DMS 273 (cell line): ENCODE measurements at regions not wholly inside any gene's neighbourhood (a gene's known extent, or its start where the extent isn't known, plus 50 kb on each side); places are given as distances from the start of the nearest gene placed in this dataset.
"Not testable (repeated sequence)": the region's sequence is repeated elsewhere in the genome, so short reads cannot be mapped to it uniquely, and the experiment has no call there.

Source experiments
- DNase-seq: peaks from one replicate; lab custom pipeline; 2025; ENCODE audit not compliant: unreplicated experiment; lab: John Stamatoyannopoulos, UW

DNA sequence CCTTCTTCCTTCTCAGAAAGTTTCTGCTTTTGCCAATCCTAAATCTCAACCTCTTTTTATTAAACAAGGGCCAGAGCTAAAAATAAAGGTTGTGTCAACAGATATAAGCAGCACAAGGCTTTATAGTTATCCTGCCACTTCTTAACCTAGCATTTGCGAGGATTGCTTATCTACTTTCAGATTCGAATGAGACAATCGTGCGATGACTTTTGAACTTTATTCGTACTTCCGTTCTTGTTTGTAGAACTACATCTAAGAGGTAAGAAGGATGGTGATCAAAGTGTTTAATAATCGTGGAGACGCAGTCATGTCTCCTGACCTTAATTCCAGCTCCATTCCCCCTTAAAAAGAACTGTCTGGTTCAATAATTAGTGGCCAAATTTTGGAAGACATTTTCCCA lies 578.6 kb downstream of the PIK3C3 start:
- no peak for DNase-seq

DNA sequence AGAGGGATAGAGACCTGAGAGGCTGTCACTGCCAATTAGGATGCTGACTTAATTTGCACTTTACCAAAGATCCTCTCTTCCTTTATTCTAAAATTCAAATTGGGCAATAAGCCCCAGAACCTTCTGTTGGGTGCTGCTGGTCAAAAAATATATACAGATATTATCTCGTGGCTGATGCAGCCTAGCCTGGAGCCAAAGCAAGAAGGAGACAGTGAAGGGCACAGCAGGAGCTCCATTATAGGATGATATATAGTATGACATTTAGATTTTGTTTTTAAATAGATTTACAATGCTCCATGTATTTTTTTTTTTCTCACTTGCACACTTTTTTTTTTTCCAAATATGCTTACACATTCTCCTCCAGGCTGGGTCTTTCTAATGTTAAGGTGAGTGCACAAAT lies 579.3 kb downstream of the PIK3C3 start:
- no peak for DNase-seq

DNA sequence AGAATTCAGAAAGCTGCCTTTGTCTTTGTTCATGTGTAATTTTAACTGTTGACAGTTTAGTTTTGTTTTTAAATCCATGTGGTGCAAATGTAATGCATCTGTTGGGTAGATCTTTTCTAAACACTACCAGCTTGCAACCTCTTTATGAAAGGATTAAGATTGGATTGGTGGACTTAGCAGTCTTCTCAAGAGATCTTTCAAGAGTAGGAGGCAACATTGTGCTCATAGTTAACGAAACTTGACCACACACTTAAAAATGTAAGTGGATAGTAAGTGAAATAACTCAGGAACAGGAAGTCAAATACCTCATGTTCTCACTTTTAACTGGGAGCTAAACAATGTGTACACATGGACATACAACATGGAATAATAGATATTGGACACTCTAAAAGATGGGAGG lies 579.0 kb downstream of the RIT2 start:
- DNase-seq, result no peak

DNA sequence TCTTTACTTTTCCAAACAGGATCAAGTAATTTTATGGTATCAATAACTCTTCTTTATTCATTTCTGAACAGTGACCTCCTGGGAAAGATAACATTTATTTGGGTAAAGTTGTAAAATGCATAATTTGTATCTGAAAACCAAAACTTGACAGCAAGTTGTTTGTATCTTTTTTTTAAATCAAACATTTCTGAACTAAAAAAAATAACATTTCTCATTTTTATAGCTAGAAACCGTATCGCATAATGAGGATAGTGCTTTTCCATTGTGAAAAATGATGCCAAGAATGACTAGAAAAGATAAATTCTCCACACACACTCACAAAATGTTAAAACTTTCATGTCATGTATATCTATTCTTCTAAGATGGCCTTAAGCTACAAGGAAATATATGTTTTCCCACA lies 578.2 kb downstream of the RIT2 start:
- DNase-seq, result no peak

DNA sequence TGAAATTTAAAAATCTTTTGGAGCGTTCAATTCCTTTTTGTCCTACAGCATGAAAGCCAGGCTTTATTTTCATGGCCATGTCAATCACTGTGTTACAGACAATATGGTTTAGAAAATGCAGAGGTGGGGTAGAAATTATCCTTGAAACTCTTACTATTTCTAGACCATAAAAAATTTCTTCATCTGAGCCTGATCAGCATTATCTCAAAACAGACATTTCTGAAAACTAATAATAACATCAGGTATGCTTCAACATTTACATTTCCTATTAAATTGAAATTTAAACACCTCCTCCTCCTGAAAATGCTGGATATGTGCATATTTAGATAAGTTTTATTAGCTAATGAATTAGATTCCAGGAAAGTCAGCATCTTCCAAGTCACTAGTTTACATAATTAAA lies 570.6 kb downstream of the RIT2 start:
- DNase-seq, result no peak

DNA sequence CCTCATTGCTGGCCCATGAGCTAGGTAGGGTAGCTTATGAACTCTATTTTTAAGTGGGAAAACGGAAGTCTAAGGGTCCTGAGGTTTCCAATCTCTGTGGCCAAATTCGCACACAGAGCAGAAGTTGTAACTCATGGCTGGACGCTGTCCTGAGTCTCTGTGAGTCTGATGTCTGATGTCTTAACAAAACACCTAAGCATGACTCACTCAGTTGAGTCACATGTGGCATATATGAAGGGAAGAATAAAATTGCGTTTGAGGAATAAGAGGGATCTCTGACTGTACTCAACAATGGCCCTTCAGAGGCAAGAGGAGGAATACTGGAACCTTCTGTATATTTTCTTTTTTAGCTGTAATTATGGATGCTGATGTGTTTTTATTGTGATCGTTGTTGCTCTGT lies 569.7 kb downstream of the RIT2 start:
- DNase-seq, result no peak

DNA sequence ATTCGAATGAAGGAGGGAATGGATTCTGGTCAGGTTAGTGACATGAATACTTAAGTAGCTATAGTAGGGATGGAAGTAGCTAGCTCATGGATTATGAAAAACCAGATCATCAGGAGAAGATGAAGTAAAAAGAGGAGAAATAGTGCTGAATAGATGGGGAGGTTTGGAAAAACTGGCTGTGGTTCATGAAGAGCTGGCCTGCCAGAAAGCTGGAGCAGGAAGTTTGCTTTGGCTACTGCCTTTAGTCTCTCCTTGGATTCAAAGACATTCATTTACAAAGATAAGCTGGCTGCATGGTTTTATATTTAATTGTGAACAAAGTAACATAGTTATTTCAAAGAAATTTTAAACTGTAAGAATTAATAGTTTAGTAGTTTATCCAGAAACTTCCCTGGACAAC lies 567.0 kb downstream of the RIT2 start:
- no peak for DNase-seq

DNA sequence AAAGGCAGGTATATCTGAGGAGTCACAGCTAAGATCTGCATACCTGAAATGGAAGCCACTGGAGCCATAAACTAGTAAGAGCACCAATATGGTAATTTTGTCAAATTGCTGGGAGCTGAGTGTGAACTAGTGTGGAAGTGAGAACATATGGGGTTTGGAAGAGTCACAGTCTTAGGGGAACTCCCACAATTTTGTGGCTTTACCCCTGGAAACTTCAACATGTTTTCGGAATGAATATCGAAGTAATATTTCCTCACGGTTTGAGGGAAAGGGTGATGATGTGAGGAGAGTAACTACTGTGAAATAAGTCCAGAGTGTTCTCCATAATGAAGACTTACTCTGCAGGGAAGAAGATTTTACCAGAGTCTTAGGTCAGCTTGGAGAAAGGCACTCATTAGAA lies 565.9 kb downstream of the RIT2 start:
- no peak for DNase-seq

DNA sequence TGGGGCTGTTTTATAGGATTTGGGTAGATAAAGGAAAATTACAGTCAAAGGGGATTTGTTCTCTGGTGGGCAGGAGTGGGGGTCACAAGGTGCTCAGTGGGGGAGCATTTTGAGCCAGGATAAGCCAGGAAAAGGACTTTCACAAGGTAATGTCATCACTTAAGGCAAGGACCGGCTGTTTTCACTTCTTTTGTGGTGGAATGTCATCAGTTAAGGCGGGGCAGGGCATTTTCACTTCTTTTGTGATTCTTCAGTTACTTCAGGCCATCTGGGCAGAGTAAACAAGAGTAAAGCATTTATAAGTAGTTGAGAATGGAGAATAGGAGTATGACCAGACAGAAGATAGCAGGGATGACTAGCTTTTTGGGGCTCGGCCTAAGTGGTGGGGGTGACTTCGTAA lies 562.9 kb downstream of the RIT2 start:
- DNase-seq, result not testable (repeated sequence)

DNA sequence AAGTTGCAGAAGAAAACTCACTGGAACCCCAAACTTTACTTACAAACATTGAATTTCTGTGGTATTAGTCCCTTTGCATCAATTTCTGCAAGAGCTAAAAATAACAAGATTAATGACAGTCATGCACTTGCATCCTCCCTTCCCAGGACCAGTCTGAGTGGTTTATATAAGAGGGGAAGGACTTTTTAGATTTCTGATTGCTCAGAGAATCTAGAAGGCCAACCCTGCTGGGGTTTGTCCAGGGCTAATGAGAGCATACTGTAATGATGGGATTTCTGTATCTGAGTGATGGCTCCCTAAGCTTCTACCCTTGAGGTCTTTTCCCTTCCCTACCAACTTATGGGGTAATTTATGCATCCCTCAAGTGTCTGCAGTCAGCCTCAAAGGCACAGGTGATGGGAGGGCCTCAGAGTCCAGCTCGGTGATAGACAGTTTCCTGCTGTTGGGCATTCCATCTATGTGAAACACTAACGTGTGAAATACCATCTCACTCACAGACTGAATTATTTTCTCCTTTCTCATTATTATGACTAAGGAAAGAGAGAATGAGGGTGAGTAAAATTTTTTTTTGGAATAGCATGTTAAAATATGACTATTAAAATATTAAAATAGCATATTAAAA lies 556.3 kb downstream of the RIT2 start:
- DNase-seq, result no peak

DNA sequence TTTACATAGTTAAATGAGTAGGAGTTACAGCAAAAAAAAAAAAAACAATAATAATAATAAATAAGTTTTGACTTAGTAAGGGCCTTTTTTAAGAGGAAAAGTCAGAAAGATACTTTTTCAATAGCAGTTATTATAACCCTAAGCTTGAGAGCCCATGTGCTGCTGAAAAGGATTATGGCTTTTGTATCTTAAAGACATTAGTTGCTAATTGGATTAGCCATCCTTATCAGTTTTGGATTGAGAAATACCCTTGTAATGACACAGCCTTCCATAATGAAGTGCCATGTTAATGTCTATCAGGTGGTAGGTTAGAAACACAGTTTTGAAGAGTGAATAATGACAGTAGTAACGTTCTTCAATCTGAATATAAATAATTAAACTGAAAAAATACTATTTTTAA lies 554.0 kb downstream of the RIT2 start:
- no peak for DNase-seq

DNA sequence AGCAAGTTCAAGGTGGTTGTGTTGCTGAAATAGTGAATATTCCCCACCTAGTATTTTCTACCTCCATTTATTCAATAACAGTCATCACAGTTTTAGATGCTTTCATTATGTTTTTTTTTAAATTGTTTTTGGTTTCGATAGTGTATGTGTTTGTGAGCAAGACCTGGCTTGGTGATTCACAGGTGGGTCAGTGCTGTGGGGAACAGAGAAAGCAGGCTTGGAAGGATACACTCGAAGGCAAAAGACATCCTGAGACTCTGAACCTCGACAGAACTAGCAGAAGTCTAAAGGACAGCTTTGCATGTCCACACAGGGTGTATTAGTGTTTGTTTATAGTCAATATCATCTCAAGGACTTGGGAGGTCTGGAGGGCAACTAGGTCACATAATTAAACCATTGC lies 551.5 kb downstream of the RIT2 start:
- no peak for DNase-seq

DNA sequence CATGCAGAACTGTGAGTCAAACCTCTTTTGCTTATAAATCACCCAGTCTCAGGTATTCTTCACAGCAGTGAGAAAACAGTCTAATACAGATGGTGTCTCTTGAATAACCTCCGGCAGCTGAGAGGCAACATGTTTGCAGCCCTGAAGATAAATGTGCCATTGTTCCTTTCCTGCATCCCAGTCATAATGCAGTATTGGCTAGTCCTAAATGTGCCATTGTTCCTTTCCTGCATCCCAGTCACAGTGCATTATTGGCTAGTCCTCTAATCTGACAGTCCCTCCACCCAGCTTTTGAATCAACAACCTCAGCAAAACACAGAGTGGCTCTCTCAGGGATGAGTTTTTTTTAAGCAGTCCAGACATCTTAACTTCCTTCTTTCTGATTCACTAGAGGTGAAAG lies 550.7 kb downstream of the RIT2 start:
- DNase-seq, result no peak

DNA sequence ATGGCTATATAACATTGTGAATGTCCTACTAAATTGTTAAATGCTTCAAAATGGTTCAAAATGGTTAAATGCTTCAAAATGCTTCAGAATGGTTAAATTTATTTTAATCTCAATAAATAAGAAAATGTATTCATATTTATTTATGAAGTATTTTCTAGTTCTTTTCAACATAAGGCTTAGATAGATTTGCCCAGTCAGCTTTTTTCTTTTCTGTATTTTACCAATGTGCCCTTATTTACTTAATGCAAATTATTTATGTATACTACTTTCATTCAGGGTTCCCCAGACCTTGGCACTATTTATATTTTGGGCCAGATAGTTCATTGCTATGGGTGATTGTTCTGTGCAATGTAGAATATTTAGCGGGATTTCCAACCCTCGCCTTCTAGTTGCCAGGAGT lies 546.7 kb downstream of the RIT2 start:
- no peak for DNase-seq

DNA sequence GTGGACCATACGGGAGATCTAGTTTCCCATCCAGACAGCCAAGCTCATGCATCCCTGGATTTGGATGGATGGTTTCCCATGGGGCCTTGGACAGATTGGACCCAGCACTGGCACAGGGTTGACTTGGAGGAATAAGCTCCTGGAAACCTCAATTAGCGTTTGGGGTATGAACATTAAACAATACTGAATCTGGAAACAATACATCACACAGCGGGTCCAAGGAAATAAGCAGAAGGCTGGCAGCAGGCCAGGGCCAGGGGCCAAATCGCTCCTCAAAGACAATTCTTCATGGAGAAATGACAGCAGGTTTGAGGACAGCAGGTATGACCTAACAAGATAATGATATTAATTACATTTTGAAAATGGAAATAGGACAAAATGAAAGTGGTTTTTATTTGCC lies 540.6 kb downstream of the RIT2 start:
- peak; percentile 6 for DNase-seq

DNA sequence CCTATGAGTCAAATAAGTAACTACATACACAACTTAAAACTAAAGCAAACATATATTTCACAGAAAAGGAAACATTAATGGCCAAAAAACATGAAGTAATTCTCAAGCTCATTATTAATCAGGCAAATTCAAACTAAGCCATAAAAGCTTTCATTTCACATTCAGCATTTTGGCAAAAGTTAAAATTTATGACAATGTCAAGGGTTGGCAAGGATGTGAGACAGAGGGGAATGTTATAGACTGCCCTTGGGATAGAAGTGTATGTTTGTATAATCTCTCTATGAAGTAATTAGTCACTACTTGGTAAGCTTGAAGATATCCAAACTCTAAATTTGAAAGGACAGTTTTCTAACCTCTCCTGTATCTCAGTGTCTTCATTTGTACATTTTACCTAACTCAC lies 539.4 kb downstream of the RIT2 start:
- no peak for DNase-seq

DNA sequence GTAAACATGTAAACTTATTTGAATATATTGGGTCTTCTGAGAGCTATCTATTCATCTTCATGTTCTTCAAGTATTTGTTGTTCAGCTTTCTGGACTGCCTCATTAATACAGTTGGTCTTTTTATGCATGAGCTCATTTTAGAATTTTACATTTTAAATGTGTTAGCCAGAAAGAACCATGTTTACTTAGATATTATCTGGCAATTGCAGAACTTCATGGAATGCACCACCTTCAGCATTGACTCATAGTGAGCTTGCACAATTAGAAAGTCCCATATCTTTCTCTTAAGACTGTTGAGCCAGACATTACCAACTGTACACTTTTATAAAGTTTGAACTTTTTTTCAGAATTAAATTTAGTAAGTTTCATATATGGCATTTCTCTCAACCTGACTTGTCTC lies 536.7 kb downstream of the RIT2 start:
- no peak for DNase-seq

DNA sequence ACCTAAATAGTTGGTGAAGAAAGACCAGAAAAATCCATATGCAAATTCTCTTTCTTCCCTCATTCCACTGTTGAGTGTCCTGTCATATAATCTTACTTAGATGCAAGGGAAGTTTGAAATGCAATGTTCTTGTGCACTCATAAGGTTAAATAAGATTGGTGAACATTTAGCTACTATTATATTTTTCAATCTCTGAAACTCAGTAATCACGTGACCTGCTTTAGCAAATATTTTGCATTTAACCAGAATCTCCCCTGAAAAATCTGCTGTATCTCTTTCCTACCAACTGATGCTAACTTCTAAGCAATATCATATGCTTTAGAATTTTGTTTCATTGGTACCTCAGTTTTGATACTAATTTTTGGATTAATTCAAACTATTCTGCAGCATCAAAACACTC lies 533.2 kb downstream of the RIT2 start:
- DNase-seq, result no peak

DNA sequence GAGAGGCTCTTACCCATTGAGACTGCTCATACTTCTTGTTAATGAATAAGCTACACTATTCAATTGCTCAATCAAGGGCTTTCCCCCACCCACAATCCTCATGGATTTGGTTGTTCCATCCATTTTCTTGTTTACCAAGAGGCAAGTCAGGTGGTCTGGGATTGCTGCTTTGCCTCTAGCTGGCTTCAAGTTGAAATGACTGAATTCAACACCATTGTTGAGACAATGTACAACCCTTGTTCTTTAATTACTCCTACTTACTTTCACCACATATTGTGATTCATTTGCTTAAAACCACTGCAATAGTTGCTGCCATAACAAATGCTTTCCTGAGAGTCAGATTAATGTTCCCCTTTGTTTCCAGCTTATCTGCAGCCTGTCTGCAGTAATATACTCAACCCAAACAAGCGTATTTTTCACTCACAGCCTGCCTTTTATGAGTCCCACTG lies 532.2 kb downstream of the RIT2 start:
- no peak for DNase-seq

DNA sequence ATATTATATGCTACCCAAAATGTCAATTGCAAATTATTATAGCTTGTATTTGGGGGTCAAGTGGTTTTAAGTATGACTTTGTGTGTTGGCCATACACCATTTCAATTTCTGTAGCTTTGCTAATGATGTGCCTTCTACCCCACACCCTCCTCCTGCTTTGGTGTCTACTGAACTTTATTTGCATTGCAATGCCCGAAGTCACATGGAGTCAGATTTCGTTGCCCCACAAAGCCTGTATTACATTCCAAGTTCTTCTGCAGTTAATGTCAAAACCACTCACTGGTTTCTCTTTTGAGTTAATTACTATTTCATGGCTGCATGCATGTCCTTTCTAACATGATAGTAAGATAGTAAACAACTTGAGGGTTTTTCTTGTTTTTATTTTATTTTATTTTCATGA lies 528.9 kb downstream of the RIT2 start:
- DNase-seq, result no peak

DNA sequence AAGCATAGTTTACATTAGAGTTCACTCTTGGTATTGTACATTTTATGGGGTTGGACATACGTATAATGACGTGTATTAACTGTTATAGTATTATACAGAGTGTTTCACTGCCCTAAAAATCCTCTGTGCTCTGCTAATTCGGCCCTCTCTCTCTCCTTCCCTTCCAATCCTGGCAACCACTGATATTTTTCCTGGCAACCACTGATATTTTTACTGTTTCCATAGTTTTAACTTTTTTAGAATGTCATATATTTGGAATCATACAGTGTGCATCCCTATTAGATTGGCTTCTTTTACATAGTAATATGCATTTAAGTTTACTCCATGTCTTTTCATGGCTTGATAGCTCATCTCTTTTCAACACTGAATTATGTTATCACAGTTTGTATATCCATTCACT lies 526.7 kb downstream of the RIT2 start:
- DNase-seq, result no peak

DNA sequence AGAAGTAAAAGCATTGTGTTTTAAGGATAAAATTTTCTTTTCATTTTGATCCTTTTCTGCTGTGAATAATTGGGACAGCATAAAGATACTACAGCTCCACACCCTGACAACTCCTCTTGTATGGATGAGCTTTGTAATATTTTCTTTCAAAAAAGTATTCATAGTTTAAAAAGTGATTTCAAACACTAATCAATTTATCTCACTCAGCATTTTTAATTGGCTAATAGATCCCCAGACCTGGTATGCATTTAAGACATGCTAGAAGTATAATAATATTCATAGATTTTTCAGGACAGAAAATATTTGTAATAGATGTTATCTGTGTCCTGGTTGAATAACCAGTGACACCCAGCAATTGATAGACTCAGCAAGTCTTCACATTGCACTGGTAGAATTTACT lies 510.7 kb downstream of the RIT2 start:
- DNase-seq, result no peak

DNA sequence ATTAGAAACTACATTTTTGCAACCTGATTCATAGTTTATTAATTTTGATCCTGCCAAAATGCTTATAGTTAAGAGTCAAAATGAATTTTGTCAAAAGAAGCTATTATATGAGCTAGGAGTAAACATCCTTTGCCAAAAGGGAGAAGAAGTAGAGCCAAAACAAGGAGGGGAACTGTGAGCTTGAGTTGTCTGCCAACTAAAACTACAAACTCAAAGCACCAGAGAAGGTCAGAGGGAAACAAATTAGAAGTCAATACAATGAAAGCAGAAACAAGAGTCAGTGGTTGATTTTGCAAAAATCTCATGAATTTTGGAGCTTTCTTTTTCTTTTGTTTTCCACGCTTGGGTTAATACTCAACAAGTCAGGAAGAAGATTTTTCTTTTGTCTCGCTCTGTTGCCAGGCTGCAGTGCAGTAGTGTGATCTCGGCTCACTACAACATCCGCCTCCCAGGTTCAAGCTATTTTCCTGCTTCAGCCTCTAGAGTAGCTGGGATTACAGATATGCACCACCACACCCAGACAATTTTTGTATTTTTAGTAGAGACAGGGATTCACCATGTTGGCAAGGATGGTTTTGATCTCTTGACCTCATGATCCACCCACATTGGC lies 508.5 kb downstream of the RIT2 start:
- no peak for DNase-seq
